GM12892 (cell line): ENCODE measurements at regions not wholly inside any gene's neighbourhood (a gene's known extent, or its start where the extent isn't known, plus 50 kb on each side); places are given as distances from the start of the nearest gene placed in this dataset.

Source experiments
- POLR2A ChIP-seq: IDR thresholded peaks from 2 replicates; pipeline ENCODE4 v1.6.1; 2011; ENCODE audit warnings: low read depth, low read length, control low read depth
- POLR2AphosphoS5 ChIP-seq: IDR thresholded peaks from 2 replicates; pipeline ENCODE4 v1.6.1; 2011; ENCODE audit warnings: low read depth, low read length, control low read depth
- TAF1 ChIP-seq: IDR thresholded peaks from 2 replicates; pipeline ENCODE4 v1.6.1; 2011; ENCODE audit warnings: low read depth, mild to moderate bottlenecking, control low read depth, low read length, borderline replicate concordance

DNA sequence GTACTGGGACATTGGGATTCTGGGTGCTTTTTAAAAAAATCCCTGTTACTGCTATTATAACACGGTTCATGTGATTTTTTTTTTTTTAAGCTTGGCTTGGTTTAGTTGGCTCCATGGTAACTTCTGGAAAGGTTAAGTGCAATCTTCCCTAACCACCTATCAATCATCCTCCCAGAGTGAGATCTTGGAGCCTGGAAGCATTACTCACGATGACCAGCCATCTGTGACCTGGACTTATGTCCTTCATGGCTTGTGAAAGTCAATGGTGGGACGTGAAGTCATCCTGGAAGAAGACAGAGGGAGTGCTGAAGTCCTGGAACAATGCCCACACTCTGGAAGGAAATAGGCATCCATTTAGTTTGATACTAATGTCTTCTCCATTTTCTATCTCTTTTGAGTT is 135.5 kb upstream of the FRMD4A start:
- TF ChIP-seq TAF1 = no peak
- TF ChIP-seq POLR2AphosphoS5 = no peak
- no peak for TF ChIP-seq POLR2A
